HEK293 (cell line): ENCODE measurements at regions not wholly inside any gene's neighbourhood (a gene's known extent, or its start where the extent isn't known, plus 50 kb on each side); places are given as distances from the start of the nearest gene placed in this dataset.

Source experiments
- CTCF ChIA-PET: fragments of 350-600 bp; formaldehyde crosslinking; extraction: SDS; loops from one replicate; lab custom pipeline; 2021; ENCODE audit warnings: antibody characterized with exemption; lab: Yijun Ruan, JAX
- POLR2A ChIA-PET: fragments of 300-600 bp; formaldehyde crosslinking; extraction: SDS; loops from one replicate; lab custom pipeline; 2020; ENCODE audit warnings: antibody characterized with exemption, inconsistent platforms; lab: Yijun Ruan, JAX
- H3K27ac ChIP-seq: fragments of 200-500 bp; sonication (Bioruptor generic); 2 replicates; pipeline ENCODE4 v1.5.1; 2014; ENCODE audit warnings: low read depth, low read length, control low read depth, inconsistent platforms; ENCODE audit errors: extremely low read depth
- H3K36me3 ChIP-seq, 2 experiments: fragments of 200-500 bp in 1 of 2; sonication (Bioruptor generic) in 1 of 2; 1 replicate in 1 of 2; 2 replicates in 1 of 2; pipeline ENCODE4 v1.5.1; 2014 to 2017; ENCODE audit warnings: inconsistent platforms in 2 of 2, low read length in 2 of 2; ENCODE audit not compliant: control insufficient read depth in 2 of 2, insufficient read depth in 1 of 2
- H3K4me1 ChIP-seq: fragments of 200-500 bp; sonication (Bioruptor generic); 2 replicates; pipeline ENCODE4 v1.5.1; 2014; ENCODE audit warnings: mild to moderate bottlenecking, low read length, inconsistent platforms; ENCODE audit not compliant: control insufficient read depth, insufficient read depth
- H3K4me3 ChIP-seq: 2 replicates; pipeline ENCODE4 v1.5.1; 2011; ENCODE audit warnings: low read depth, mild to moderate bottlenecking, control low read depth, low read length, moderate library complexity
- H3K9me3 ChIP-seq: fragments of 200-500 bp; sonication (Bioruptor generic); 2 replicates; pipeline ENCODE4 v1.5.1; 2014; ENCODE audit warnings: low read depth, low read length, inconsistent platforms; ENCODE audit not compliant: control insufficient read depth, insufficient read depth
- ELK4 ChIP-seq: IDR thresholded peaks from 2 replicates; pipeline ENCODE4 v1.6.1; 2011; ENCODE audit warnings: mild to moderate bottlenecking, low read depth, low read length, borderline replicate concordance
- KLF16 ChIP-seq: fragments of 450-650 bp; formaldehyde crosslinking; IDR thresholded peaks from 2 replicates; pipeline ENCODE4 v1.5.1; 2017; ENCODE audit warnings: missing biosample characterization, missing genetic modification characterization
- PATZ1 ChIP-seq: fragments of 450-650 bp; formaldehyde crosslinking; IDR thresholded peaks from 2 replicates; pipeline ENCODE4 v1.5.1; 2016; ENCODE audit warnings: missing biosample characterization, missing genetic modification characterization
- PRDM10 ChIP-seq: fragments of 450-650 bp; formaldehyde crosslinking; IDR thresholded peaks from 2 replicates; pipeline ENCODE4 v1.5.1; 2016; ENCODE audit warnings: missing biosample characterization, missing genetic modification characterization
- ZBTB10 ChIP-seq: fragments of 450-650 bp; formaldehyde crosslinking; IDR thresholded peaks from 2 replicates; pipeline ENCODE4 v1.5.1; 2016; ENCODE audit warnings: missing biosample characterization, missing genetic modification characterization
- ZBTB17 ChIP-seq: fragments of 450-650 bp; formaldehyde crosslinking; IDR thresholded peaks from 2 replicates; pipeline ENCODE4 v1.5.1; 2016; ENCODE audit warnings: missing biosample characterization, missing genetic modification characterization
- ZNF132 ChIP-seq: fragments of 450-650 bp; formaldehyde crosslinking; IDR thresholded peaks from 2 replicates; pipeline ENCODE4 v1.5.1; 2017; ENCODE audit warnings: missing biosample characterization, missing genetic modification characterization, borderline replicate concordance
- ZNF266 ChIP-seq: fragments of 450-650 bp; formaldehyde crosslinking; IDR thresholded peaks from 2 replicates; pipeline ENCODE4 v1.5.1; 2016; ENCODE audit warnings: missing biosample characterization, missing genetic modification characterization, low read depth
- ZNF292 ChIP-seq: fragments of 450-650 bp; formaldehyde crosslinking; IDR thresholded peaks from 2 replicates; pipeline ENCODE4 v1.5.1; 2016; ENCODE audit warnings: low read depth, missing biosample characterization, missing genetic modification characterization, borderline replicate concordance
- ZNF324 ChIP-seq: fragments of 450-650 bp; formaldehyde crosslinking; IDR thresholded peaks from 2 replicates; pipeline ENCODE4 v1.5.1; 2016; ENCODE audit warnings: missing biosample characterization, missing genetic modification characterization
- ZNF768 ChIP-seq: fragments of 450-650 bp; formaldehyde crosslinking; IDR thresholded peaks from 2 replicates; pipeline ENCODE4 v1.5.1; 2018; ENCODE audit warnings: missing biosample characterization, mild to moderate bottlenecking, missing genetic modification characterization
- ZNF785 ChIP-seq: fragments of 450-650 bp; formaldehyde crosslinking; IDR thresholded peaks from 2 replicates; pipeline ENCODE4 v1.5.1; 2016; ENCODE audit warnings: missing biosample characterization, missing genetic modification characterization

- POLR2A ChIA-PET = no interaction called here
Observed at GRCh38 chr5:158317507-158317906, 458.6 kb upstream of the CLINT1 start.

GRCh38 chr5:158313733-158314464 lies 455.0 kb upstream of the CLINT1 start:
- Histone ChIP-seq H3K36me3 (no peaks in the 10 kb centered on the region), H3K4me3 (no peak overlapping the region), H3K4me1 (no peaks in the 10 kb centered on the region), H3K9me3 (no peaks in the 10 kb centered on the region), H3K27ac (no peak overlapping the region)
- TF ChIP-seq PATZ1 (no peak), ZNF292 (no peak), ZNF266 (tag by site-specific recombination) (no peak), KLF16 (tag by site-specific recombination) (no peak), ZNF768 (tag by site-specific recombination) (no peak), ZNF132 (tag by site-specific recombination) (no peak), PRDM10 (no peak), ZBTB17 (tag by site-specific recombination) (no peak), ZNF785 (no peak)
- ChIA-PET POLR2A (no interaction called here), CTCF (no interaction called here)

More at GRCh38 chr5:158317507-158317906, 458.6 kb upstream of the CLINT1 start:
- Histone ChIP-seq H3K36me3 (no peaks in the 10 kb centered on the region), H3K4me1 (peaks cover 6% of the 10 kb centered on the region; the same call in 1 of the 2 replicates), H3K27ac (no peak overlapping the region), H3K4me3 (no peak overlapping the region), H3K9me3 (no peaks in the 10 kb centered on the region)
- CTCF ChIA-PET = no interaction called here
- no peak for TF ChIP-seq ZBTB17 (tag by site-specific recombination)
- no peak for TF ChIP-seq ELK4
- no peak for TF ChIP-seq ZBTB10 (tag by site-specific recombination)
- TF ChIP-seq ZNF768 (tag by site-specific recombination) = no peak
- no peak for TF ChIP-seq ZNF324 (tag by site-specific recombination)
